ENCODE measurements at regions not wholly inside any gene's neighbourhood (a gene's known extent, or its start where the extent isn't known, plus 50 kb on each side); places are given as distances from the start of the nearest gene placed in this dataset.

- TF ChIP-seq POLR2A (IDR thresholded peaks at IDR 0.05): no peak
- TF ChIP-seq CTCF (IDR thresholded peaks at IDR 0.05): no peak
- TF ChIP-seq POLR2AphosphoS5 (IDR thresholded peaks at IDR 0.05): no peak
- TF ChIP-seq EP300 (IDR thresholded peaks at IDR 0.05): no peak
- Histone ChIP-seq H3K27me3 (no peaks in the 10 kb centered on the region), H3K27ac (no peak overlapping the region), H3K4me1 (no peaks in the 10 kb centered on the region), H3K4me3 (no peak overlapping the region), H3K36me3 (no peaks in the 10 kb centered on the region), H3K9me3 (no peaks in the 10 kb centered on the region)
- intact Hi-C loops (cut with DNase I; ENCODE audit: low total_unique reads): no loop called here
- 82 to 95% (median 92%) methylated on average over 3 of the region's 3 CpGs for WGBS, 5 donors
- DNase-seq: no peak
These were observed 594.4 kb upstream of the ID2 start for GRCh38 chr2:8087480-8087840.

GRCh38 chr2:8088810-8089209 lies 593.0 kb upstream of the ID2 start:
- Histone ChIP-seq H3K27ac (no peak overlapping the region), H3K9me3 (no peaks in the 10 kb centered on the region), H3K36me3 (no peaks in the 10 kb centered on the region), H3K4me1 (no peaks in the 10 kb centered on the region), H3K4me3 (no peak overlapping the region), H3K27me3 (no peaks in the 10 kb centered on the region)
- intact Hi-C loops (cut with DNase I; ENCODE audit: low total_unique reads): no loop called here
- DNase-seq: no peak
- WGBS, 5 donors: 92 to 100% (median 94%) methylated on average over 1 of the region's 1 CpG
- no peak for TF ChIP-seq EP300 (IDR thresholded peaks at IDR 0.05)
- no peak for TF ChIP-seq POLR2A (IDR thresholded peaks at IDR 0.05)
- no peak for TF ChIP-seq POLR2AphosphoS5 (IDR thresholded peaks at IDR 0.05)
- TF ChIP-seq CTCF (IDR thresholded peaks at IDR 0.05): no peak

DNA sequence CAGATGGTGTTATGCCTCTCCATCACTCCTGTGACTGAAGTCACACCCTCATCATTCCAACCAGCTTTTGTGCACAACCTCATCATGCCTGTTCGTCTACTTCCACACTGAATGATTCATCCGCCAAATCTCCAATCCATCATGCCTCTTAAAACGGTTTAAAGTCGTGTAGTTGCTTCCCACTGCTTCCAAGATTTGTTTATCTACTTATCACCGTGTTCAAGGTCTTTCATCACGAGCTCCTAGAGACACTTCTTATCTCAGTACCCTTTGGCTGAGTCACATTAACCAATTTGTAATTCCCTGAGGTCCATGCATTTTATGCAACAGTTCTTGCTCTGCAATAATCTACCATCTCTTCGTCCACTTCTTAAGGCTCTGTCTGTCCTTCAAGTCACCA lies 592.3 kb upstream of the ID2 start:
- no peaks in the 10 kb centered on the region for H3K27me3 ChIP-seq
- WGBS, 5 donors: 45 to 69% (median 55%) methylated on average over 7 of the region's 7 CpGs
- DNase-seq: no peak
- H3K4me3 ChIP-seq: no peak overlapping the region
- no peaks in the 10 kb centered on the region for H3K36me3 ChIP-seq
- no peak overlapping the region for H3K27ac ChIP-seq
- no peak for TF ChIP-seq POLR2A (IDR thresholded peaks at IDR 0.05)
- no peak for TF ChIP-seq CTCF (IDR thresholded peaks at IDR 0.05)
- no peak for TF ChIP-seq POLR2AphosphoS5 (IDR thresholded peaks at IDR 0.05)
- no peak for TF ChIP-seq EP300 (IDR thresholded peaks at IDR 0.05)
- H3K9me3 ChIP-seq: no peaks in the 10 kb centered on the region
- intact Hi-C loops (cut with DNase I; ENCODE audit: low total_unique reads): no loop called here
- H3K4me1 ChIP-seq: no peaks in the 10 kb centered on the region

GRCh38 chr2:8090748-8091700 lies 590.8 kb upstream of the ID2 start:
- peak in 1 of 2 donors; percentile 60 for DNase-seq
- TF ChIP-seq CTCF (IDR thresholded peaks at IDR 0.05) (no peak), POLR2A (IDR thresholded peaks at IDR 0.05) (no peak), EP300 (IDR thresholded peaks at IDR 0.05) (no peak), POLR2AphosphoS5 (IDR thresholded peaks at IDR 0.05) (no peak)
- WGBS, 5 donors: 69 to 87% (median 81%) methylated on average over 5 of the region's 5 CpGs
- no peak overlapping the region for H3K27ac ChIP-seq
- H3K27me3 ChIP-seq: no peaks in the 10 kb centered on the region
- H3K4me1 ChIP-seq: no peaks in the 10 kb centered on the region
- no peaks in the 10 kb centered on the region for H3K36me3 ChIP-seq
- H3K9me3 ChIP-seq: no peaks in the 10 kb centered on the region
- H3K4me3 ChIP-seq: no peak overlapping the region
- intact Hi-C loops (cut with DNase I; ENCODE audit: low total_unique reads): no loop called here
